SJCRH30 (cell line): ENCODE measurements at regions not wholly inside any gene's neighbourhood (a gene's known extent, or its start where the extent isn't known, plus 50 kb on each side); places are given as distances from the start of the nearest gene placed in this dataset.
A peak's percentile ranks its signal among the peaks of the same experiment; 100 is the strongest.
"Not testable (repeated sequence)": the region's sequence is repeated elsewhere in the genome, so short reads cannot be mapped to it uniquely, and the experiment has no call there.

Source experiments
- DNase-seq, 2 experiments: peaks; one replicate each; pipeline ENCODE4 v3.0.0-alpha.2; 2015 to 2020
- H3K27ac ChIP-seq: fragments of 250-450 bp; sonication (Bioruptor Pico); 2 replicates; pipeline ENCODE4 v1.5.1; 2020; ENCODE audit warnings: mild to moderate bottlenecking, moderate library complexity
- H3K27me3 ChIP-seq: fragments of 250-450 bp; sonication (Bioruptor Pico); 2 replicates; pipeline ENCODE4 v1.5.1; 2020; ENCODE audit warnings: mild to moderate bottlenecking, moderate library complexity
- H3K36me3 ChIP-seq: fragments of 250-450 bp; sonication (Bioruptor Pico); 2 replicates; pipeline ENCODE4 v1.5.1; 2020; ENCODE audit warnings: mild to moderate bottlenecking, moderate library complexity
- H3K4me1 ChIP-seq: fragments of 250-450 bp; sonication (Bioruptor Pico); 2 replicates; pipeline ENCODE4 v1.5.1; 2020; ENCODE audit warnings: mild to moderate bottlenecking, moderate library complexity
- H3K4me3 ChIP-seq: fragments of 250-450 bp; sonication (Bioruptor Pico); 2 replicates; pipeline ENCODE4 v1.5.1; 2020; ENCODE audit warnings: mild to moderate bottlenecking, moderate library complexity
- H3K9me3 ChIP-seq: fragments of 250-450 bp; sonication (Bioruptor Pico); replicated peaks from 2 replicates; pipeline ENCODE4 v1.5.1; 2020; ENCODE audit warnings: mild to moderate bottlenecking, moderate library complexity

DNA sequence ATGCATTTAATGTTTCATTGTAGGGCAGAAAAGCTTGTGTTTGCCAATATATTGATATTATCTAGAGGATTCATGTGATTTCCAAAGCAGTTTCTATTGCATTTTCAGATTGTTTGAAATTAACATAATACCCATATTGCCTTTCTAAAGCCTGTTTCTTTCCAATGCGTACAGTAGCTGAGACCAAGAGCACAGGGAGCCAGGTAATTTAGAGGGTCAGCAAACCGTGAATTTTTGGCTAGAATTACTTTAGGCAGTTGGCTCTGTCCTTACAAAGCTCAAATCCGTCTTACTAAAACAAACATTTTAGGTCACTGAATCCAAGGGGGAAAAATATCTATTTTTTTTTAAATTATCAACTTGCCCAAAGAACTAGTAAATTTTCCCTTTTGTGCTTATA lies 604.9 kb upstream of the ADARB2 start:
- Histone ChIP-seq H3K9me3 (no peaks in the 10 kb centered on the region), H3K4me3 (no peak overlapping the region), H3K27me3 (no peaks in the 10 kb centered on the region), H3K27ac (no peak overlapping the region), H3K4me1 (no peaks in the 10 kb centered on the region), H3K36me3 (no peaks in the 10 kb centered on the region)
- no peak for DNase-seq

DNA sequence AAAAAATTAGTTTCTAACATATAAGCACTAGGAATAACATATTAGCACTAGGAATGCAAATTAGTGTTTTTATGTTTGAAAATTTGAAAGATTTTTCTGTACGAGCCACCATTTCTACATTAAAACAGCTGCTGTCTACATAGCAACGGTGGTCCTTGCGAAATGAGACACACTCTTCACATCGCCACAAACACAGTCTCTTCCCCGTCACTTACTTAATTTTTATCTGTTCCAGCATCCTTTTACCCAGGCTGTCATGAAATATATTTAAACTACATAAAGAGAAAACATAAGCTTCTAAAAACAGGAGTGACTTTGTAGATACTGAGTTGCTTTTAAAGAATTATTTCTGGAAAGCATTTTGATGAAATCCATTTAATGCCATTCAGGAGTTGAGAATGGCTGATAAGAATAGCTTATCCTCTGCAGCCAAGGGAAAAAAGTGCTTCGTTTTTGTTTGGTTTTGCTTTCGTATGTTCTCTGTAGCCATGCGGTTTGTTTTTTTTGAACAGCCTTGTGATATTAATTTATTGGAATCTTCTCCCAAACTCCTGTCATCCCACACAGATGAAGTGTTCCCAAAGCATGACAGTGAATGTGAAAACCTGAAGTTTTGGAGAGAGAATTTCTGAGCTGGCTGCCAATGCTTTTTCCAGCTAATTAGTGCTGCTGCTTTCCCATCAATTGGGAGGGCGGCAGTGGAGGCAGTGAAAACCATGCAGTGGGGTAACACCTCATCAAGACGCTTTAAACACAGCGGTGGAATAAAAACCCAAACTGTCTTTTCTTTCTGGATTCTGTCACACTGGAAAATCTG lies 603.7 kb upstream of the ADARB2 start:
- Histone ChIP-seq H3K36me3 (no peaks in the 10 kb centered on the region), H3K4me3 (no peak overlapping the region), H3K4me1 (no peaks in the 10 kb centered on the region), H3K9me3 (no peaks in the 10 kb centered on the region), H3K27me3 (no peaks in the 10 kb centered on the region), H3K27ac (no peak overlapping the region)
- DNase-seq = no peak

GRCh38 chr10:2335626-2336025 lies 598.3 kb upstream of the ADARB2 start:
- DNase-seq = no peak
- Histone ChIP-seq H3K4me1 (no peaks in the 10 kb centered on the region), H3K27ac (no peak overlapping the region), H3K27me3 (no peaks in the 10 kb centered on the region), H3K36me3 (no peaks in the 10 kb centered on the region), H3K4me3 (no peak overlapping the region), H3K9me3 (no peaks in the 10 kb centered on the region)

GRCh38 chr10:2334575-2334974 lies 597.2 kb upstream of the ADARB2 start:
- no peak for DNase-seq
- Histone ChIP-seq H3K27ac (no peak overlapping the region), H3K27me3 (no peaks in the 10 kb centered on the region), H3K9me3 (no peaks in the 10 kb centered on the region), H3K36me3 (no peaks in the 10 kb centered on the region), H3K4me1 (no peaks in the 10 kb centered on the region), H3K4me3 (no peak overlapping the region)

GRCh38 chr10:2329082-2329481 lies 591.8 kb upstream of the ADARB2 start:
- Histone ChIP-seq H3K4me3 (no peak overlapping the region), H3K4me1 (no peaks in the 10 kb centered on the region), H3K36me3 (no peaks in the 10 kb centered on the region), H3K27ac (no peak overlapping the region), H3K9me3 (no peaks in the 10 kb centered on the region), H3K27me3 (no peaks in the 10 kb centered on the region)
- DNase-seq = no peak

- Histone ChIP-seq H3K4me1 (no peaks in the 10 kb centered on the region), H3K27me3 (no peaks in the 10 kb centered on the region), H3K9me3 (no peaks in the 10 kb centered on the region), H3K36me3 (no peaks in the 10 kb centered on the region), H3K27ac (no peak overlapping the region), H3K4me3 (no peak overlapping the region)
- no peak for DNase-seq
These were observed 589.1 kb upstream of the ADARB2 start for GRCh38 chr10:2326411-2326810.

- not testable (repeated sequence) for H3K4me1 ChIP-seq, H3K4me3 ChIP-seq, H3K27me3 ChIP-seq, H3K27ac ChIP-seq, H3K36me3 ChIP-seq, H3K9me3 ChIP-seq, DNase-seq
These were observed 577.7 kb upstream of the ADARB2 start for GRCh38 chr10:2315045-2315485.

GRCh38 chr10:2306081-2306480 lies 568.8 kb upstream of the ADARB2 start:
- Histone ChIP-seq H3K9me3 (no peaks in the 10 kb centered on the region), H3K27ac (no peak overlapping the region), H3K4me3 (no peak overlapping the region), H3K27me3 (no peaks in the 10 kb centered on the region), H3K4me1 (no peaks in the 10 kb centered on the region), H3K36me3 (no peaks in the 10 kb centered on the region)
- DNase-seq = no peak

DNA sequence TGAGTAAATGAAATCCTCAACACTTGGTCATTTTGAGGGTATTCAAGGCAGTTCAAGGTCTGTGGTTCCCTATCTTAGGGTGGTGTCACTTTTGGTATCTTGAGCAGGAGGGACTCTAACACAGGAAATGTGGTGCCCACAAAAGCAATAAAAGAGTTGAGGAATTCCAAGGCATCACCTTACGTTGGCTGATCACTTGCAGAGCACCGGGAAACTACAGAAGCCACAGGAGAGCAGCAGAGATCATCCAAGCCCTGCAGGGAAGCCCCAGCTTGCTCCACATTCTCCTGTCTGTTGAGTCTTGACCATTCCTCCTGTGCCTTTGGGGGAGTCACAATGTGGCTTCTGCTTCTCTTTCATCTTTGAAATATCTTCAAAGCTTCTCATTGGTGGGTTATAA lies 565.8 kb upstream of the ADARB2 start:
- Histone ChIP-seq H3K4me1 (no peaks in the 10 kb centered on the region), H3K27ac (no peak overlapping the region), H3K9me3 (no peaks in the 10 kb centered on the region), H3K27me3 (no peaks in the 10 kb centered on the region), H3K36me3 (no peaks in the 10 kb centered on the region), H3K4me3 (no peak overlapping the region)
- DNase-seq = no peak

DNA sequence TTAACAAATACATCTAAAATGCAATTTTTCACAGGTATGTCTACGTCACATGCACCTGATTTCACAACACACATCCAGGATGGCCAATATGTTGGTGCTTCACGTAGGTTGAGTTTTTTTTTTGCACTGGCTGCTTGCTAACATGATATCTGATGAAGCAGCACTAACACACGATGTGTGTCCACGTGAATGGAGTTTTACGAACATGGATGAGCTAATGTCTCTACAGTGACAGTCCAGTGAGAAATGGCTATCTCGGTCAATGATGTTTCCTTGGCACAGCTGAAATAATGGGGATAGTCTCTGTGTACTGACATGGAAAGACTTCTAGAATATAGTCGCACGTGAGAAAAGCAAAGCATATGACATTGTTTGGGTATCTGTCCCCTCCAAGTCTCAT lies 563.9 kb upstream of the ADARB2 start:
- Histone ChIP-seq H3K27ac (no peak overlapping the region), H3K4me1 (no peaks in the 10 kb centered on the region), H3K9me3 (no peaks in the 10 kb centered on the region), H3K36me3 (no peaks in the 10 kb centered on the region), H3K27me3 (no peaks in the 10 kb centered on the region), H3K4me3 (no peak overlapping the region)
- no peak for DNase-seq

DNA sequence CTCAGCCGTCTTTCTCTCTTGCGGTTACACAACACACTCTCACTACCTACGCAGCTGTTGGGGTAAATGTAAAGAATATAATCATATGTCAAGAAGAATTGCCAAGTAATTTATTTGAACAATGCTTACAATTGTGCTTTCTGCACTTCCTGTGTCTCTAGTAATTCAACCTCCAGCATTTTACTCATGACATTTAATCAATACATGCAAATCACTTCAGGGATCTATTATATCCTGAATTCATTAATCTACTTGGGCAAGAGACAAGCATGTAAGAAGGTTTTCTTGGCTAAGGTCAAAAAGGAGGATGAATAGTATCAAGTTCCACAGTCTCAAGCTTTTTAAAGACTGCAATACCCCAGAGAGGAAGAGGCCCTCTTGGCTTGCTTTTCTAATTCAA lies 562.9 kb upstream of the ADARB2 start:
- no peak overlapping the region for H3K4me3 ChIP-seq
- no peaks in the 10 kb centered on the region for H3K4me1 ChIP-seq
- DNase-seq = peak in 1 of 2 experiments; percentile 0
- no peaks in the 10 kb centered on the region for H3K27me3 ChIP-seq
- H3K9me3 ChIP-seq = no peaks in the 10 kb centered on the region
- no peaks in the 10 kb centered on the region for H3K36me3 ChIP-seq
- H3K27ac ChIP-seq = no peak overlapping the region

- Histone ChIP-seq H3K4me3 (no peak overlapping the region), H3K27me3 (no peaks in the 10 kb centered on the region), H3K27ac (no peak overlapping the region), H3K36me3 (no peaks in the 10 kb centered on the region), H3K9me3 (no peaks in the 10 kb centered on the region), H3K4me1 (no peaks in the 10 kb centered on the region)
- no peak for DNase-seq
These were observed 559.0 kb upstream of the ADARB2 start for GRCh38 chr10:2296179-2296891.

- no peaks in the 10 kb centered on the region for H3K36me3 ChIP-seq
- no peak overlapping the region for H3K27ac ChIP-seq
- H3K4me1 ChIP-seq = no peaks in the 10 kb centered on the region
- no peak for DNase-seq
- H3K4me3 ChIP-seq = no peak overlapping the region
- H3K27me3 ChIP-seq = no peaks in the 10 kb centered on the region
- H3K9me3 ChIP-seq = no peaks in the 10 kb centered on the region
These were observed 557.4 kb upstream of the ADARB2 start for GRCh38 chr10:2294739-2295138.

DNA sequence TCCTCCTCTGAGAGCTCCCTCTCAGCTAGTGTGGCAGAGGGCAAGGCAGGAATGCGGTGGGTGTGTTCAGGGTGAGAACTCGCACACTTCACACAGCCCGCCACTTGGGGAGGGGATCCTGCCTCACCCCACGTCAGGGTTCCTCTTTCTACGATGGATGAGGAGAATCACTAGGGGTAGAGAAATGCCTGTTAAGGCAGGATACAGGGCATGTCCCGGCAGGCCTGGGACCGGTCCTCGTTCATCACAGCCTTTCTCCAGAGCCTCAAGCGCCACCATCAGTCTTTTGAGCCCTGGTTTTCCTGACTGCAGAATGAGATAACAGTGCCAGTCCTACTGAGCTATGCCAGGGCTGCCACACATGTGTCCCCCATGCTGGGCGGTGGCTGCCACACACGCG lies 546.7 kb upstream of the ADARB2 start:
- no peaks in the 10 kb centered on the region for H3K36me3 ChIP-seq
- H3K27ac ChIP-seq = no peak overlapping the region
- H3K4me1 ChIP-seq = no peaks in the 10 kb centered on the region
- H3K4me3 ChIP-seq = no peak overlapping the region
- DNase-seq = no peak
- no peaks in the 10 kb centered on the region for H3K9me3 ChIP-seq
- H3K27me3 ChIP-seq = no peaks in the 10 kb centered on the region

GRCh38 chr10:2282202-2282601 lies 544.9 kb upstream of the ADARB2 start:
- H3K27me3 ChIP-seq = no peaks in the 10 kb centered on the region
- DNase-seq = no peak
- no peaks in the 10 kb centered on the region for H3K4me1 ChIP-seq

More at GRCh38 chr10:2282202-2282601, 544.9 kb upstream of the ADARB2 start:
- Histone ChIP-seq H3K36me3 (no peaks in the 10 kb centered on the region), H3K9me3 (no peaks in the 10 kb centered on the region), H3K4me3 (no peak overlapping the region), H3K27ac (no peak overlapping the region)
